Pancreas (tissue), 10 donors: ENCODE measurements at regions not wholly inside any gene's neighbourhood (a gene's known extent, or its start where the extent isn't known, plus 50 kb on each side); places are given as distances from the start of the nearest gene placed in this dataset.

Source experiments
- ATAC-seq, 4 donors: fragments of 200-7000 bp; cut with Tn5 transposase; one replicate each; pipeline versions ENCODE4 v1.8.0 to v1.9.1; 2020; ENCODE audit warnings: mild to moderate bottlenecking in 4 of 4, moderate library complexity in 4 of 4
- DNase-seq, 6 donors: peaks; one replicate each; pipeline ENCODE4 v3.0.0-alpha.2; 2020
- FAIRE-seq: peaks from 2 replicates; lab custom pipeline; 2012; peaks lifted over from hg19 to GRCh38; lab: Jason Lieb, UNC
- H3K27ac ChIP-seq, 4 donors: fragments of 200-600 bp; sonication (generic); 1 replicate in 3 of 4; 2 replicates in 1 of 4; pipeline versions ENCODE4 v1.5.0 to v1.8.0; 2020
- H3K27me3 ChIP-seq, 4 donors: fragments of 200-600 bp; one replicate each; pipeline ENCODE4 v1.8.0; 2021
- H3K36me3 ChIP-seq, 3 donors: fragments of 200-600 bp; sonication (generic) in 1 of 3; one replicate each; pipeline versions ENCODE4 v1.5.0 to v1.8.0; 2020 to 2021
- H3K4me1 ChIP-seq, 3 donors: fragments of 200-600 bp; one replicate each; pipeline ENCODE4 v1.8.0; 2021
- H3K4me3 ChIP-seq, 4 donors: fragments of 200-600 bp; sonication (generic) in 2 of 4; one replicate each; pipeline versions ENCODE4 v1.5.0 to v1.8.0; 2020 to 2021
- H3K9me3 ChIP-seq, 4 donors: fragments of 200-600 bp; one replicate each; pipeline ENCODE4 v1.8.0; 2021
- CTCF ChIP-seq, 4 donors: fragments of 200-600 bp; sonication (generic) in 3 of 4; IDR thresholded peaks; one replicate each; pipeline versions ENCODE4 v1.5.0 to v1.8.0; 2021; ENCODE audit warnings: antibody characterized with exemption in 4 of 4
- WGBS, 2 donors: extraction: QIAGEN DNeasy Blood & Tissue Kit; methylation state at CpG; one replicate each; pipeline ENCODE4 v1.1.7; 2013; 5-methylcytosine and 5-hydroxymethylcytosine counted together
- intact Hi-C, 3 donors: fragments of 100-400 bp; cut with DNase I; formaldehyde crosslinking; loops; one replicate each; pipeline versions ENCODE4 v1.11.1 to v1.14.2; 2022
- donor health status: healthy with polysubstance abuse.
- donor health status: DM: no; HTN: no; CAD: no; lungs with moderate emphysema.
- donor health status: DM: no; HTN: no; CAD: no.
- donor health status: control.
- donor health status: control.
- donor health status: Bipolar disorder and iron deficiency.
- donor health status: DM: yes; HTN: yes; CAD: no.
- donor health status: DM: no; HTN: no; CAD: no.
- donor health status: DM: no; HTN: no; CAD: no.
- donor health status: DM: yes; HTN: yes; CAD: no.

GRCh38 chr11:80414181-80415165, 973.6 kb upstream of the TENM4 start:
- ATAC-seq (peak in 1 of 4 donors; percentile 27), FAIRE-seq (no peak), DNase-seq (no peak)
- Histone ChIP-seq H3K4me3 (no peak overlapping the region), H3K27me3 (no peaks in the 10 kb centered on the region), H3K27ac (no peak overlapping the region), H3K4me1 (no peaks in the 10 kb centered on the region), H3K36me3 (no peaks in the 10 kb centered on the region), H3K9me3 (no peaks in the 10 kb centered on the region)
- 71 to 82% methylated on average over 7 of the region's 7 CpGs for WGBS, 2 donors
- intact Hi-C loops = no loop called here
- TF ChIP-seq CTCF (IDR thresholded peaks at IDR 0.05) = no peak

GRCh38 chr11:80412604-80413003, 971.8 kb upstream of the TENM4 start:
- 58 to 63% methylated on average over 5 of the region's 5 CpGs for WGBS, 2 donors
- no peak for ATAC-seq

GRCh38 chr11:80393210-80393609, 952.4 kb upstream of the TENM4 start:
- ATAC-seq = no peak
- H3K27me3 ChIP-seq = no peaks in the 10 kb centered on the region
- no peak overlapping the region for H3K4me3 ChIP-seq
- H3K4me1 ChIP-seq = no peaks in the 10 kb centered on the region
- TF ChIP-seq CTCF (IDR thresholded peaks at IDR 0.05) = no peak
- H3K9me3 ChIP-seq = no peaks in the 10 kb centered on the region
- 38 to 58% methylated on average over 3 of the region's 3 CpGs for WGBS, 2 donors
- no peaks in the 10 kb centered on the region for H3K36me3 ChIP-seq
- intact Hi-C loops = no loop called here
- DNase-seq = no peak
- no peak for FAIRE-seq
- no peak overlapping the region for H3K27ac ChIP-seq

More at GRCh38 chr11:80412604-80413003, 971.8 kb upstream of the TENM4 start:
- no peaks in the 10 kb centered on the region for H3K27me3 ChIP-seq
- no peak for TF ChIP-seq CTCF (IDR thresholded peaks at IDR 0.05)
- no peaks in the 10 kb centered on the region for H3K9me3 ChIP-seq
- no peaks in the 10 kb centered on the region for H3K36me3 ChIP-seq
- no peak overlapping the region for H3K4me3 ChIP-seq
- FAIRE-seq (no peak), DNase-seq (no peak)
- intact Hi-C loops = no loop called here
- H3K27ac ChIP-seq = no peak overlapping the region
- H3K4me1 ChIP-seq = no peaks in the 10 kb centered on the region

- no peak for ATAC-seq
- Histone ChIP-seq H3K27ac (no peak overlapping the region), H3K4me3 (no peak overlapping the region), H3K27me3 (no peaks in the 10 kb centered on the region), H3K4me1 (no peaks in the 10 kb centered on the region), H3K36me3 (no peaks in the 10 kb centered on the region), H3K9me3 (no peaks in the 10 kb centered on the region)
- no peak for TF ChIP-seq CTCF (IDR thresholded peaks at IDR 0.05)
- intact Hi-C loops = no loop called here
- no peak for FAIRE-seq
- 36 to 55% methylated on average over 2 of the region's 2 CpGs for WGBS, 2 donors
- no peak for DNase-seq
These were observed 949.7 kb upstream of the TENM4 start for GRCh38 chr11:80390505-80390904.

- intact Hi-C loops = no loop called here
- no peaks in the 10 kb centered on the region for H3K9me3 ChIP-seq
- TF ChIP-seq CTCF (IDR thresholded peaks at IDR 0.05) = no peak
- no peak overlapping the region for H3K4me3 ChIP-seq
- DNase-seq (no peak), FAIRE-seq (no peak), ATAC-seq (no peak)
- H3K27ac ChIP-seq = no peak overlapping the region
- no peaks in the 10 kb centered on the region for H3K36me3 ChIP-seq
- 45 to 65% methylated on average over 4 of the region's 4 CpGs for WGBS, 2 donors
- H3K27me3 ChIP-seq = no peaks in the 10 kb centered on the region
- no peaks in the 10 kb centered on the region for H3K4me1 ChIP-seq
These were observed 947.7 kb upstream of the TENM4 start for GRCh38 chr11:80388536-80388935.
